Stimulated activated effector memory CD8-positive, alpha-beta T cell treated with anti-CD3 and anti-CD28 coated beads, Interleukin-12 subunit alpha, Interleukin-12 subunit beta, amount 100 ng/mL, for 72 hours (primary cell): ENCODE measurements at regions not wholly inside any gene's neighbourhood (a gene's known extent, or its start where the extent isn't known, plus 50 kb on each side); places are given as distances from the start of the nearest gene placed in this dataset.
"Not testable (repeated sequence)": the region's sequence is repeated elsewhere in the genome, so short reads cannot be mapped to it uniquely, and the experiment has no call there.

Source experiments
- ATAC-seq: fragments of 150-1000 bp; cut with Tn5 transposase; 2 replicates; pipeline ENCODE4 v1.10.0; 2021
- DNase-seq, 2 donors: peaks; one replicate each; pipeline ENCODE4 v3.0.0; 2021 to 2022; ENCODE audit warnings: low spot score in 2 of 2
- H3K27ac Mint-ChIP-seq: one replicate; pipeline ENCODE4 v1.8.0; 2022; ENCODE audit warnings: mild to moderate bottlenecking, mixed read lengths
- H3K36me3 Mint-ChIP-seq: one replicate; pipeline ENCODE4 v1.8.0; 2022; ENCODE audit warnings: mild to moderate bottlenecking, mixed read lengths
- H3K4me1 Mint-ChIP-seq: one replicate; pipeline ENCODE4 v1.8.0; 2022; ENCODE audit warnings: mixed read lengths
- H3K4me3 Mint-ChIP-seq: one replicate; pipeline ENCODE4 v1.8.0; 2022; ENCODE audit warnings: mild to moderate bottlenecking, mixed read lengths
- H3K9me3 Mint-ChIP-seq: one replicate; pipeline ENCODE4 v1.8.0; 2022; ENCODE audit warnings: mixed read lengths

- ATAC-seq (no peak), DNase-seq (no peak)
- H3K4me1 Mint-ChIP-seq, result peaks cover 23% of the 10 kb centered on the region
- no peaks in the 10 kb centered on the region for H3K36me3 Mint-ChIP-seq
- no peak overlapping the region for H3K27ac Mint-ChIP-seq
- H3K4me3 Mint-ChIP-seq, result no peak overlapping the region
- no peaks in the 10 kb centered on the region for H3K9me3 Mint-ChIP-seq
Observed at GRCh38 chr6:11462742-11463397, 74.7 kb upstream of the TMEM170B start.

GRCh38 chr6:11460837-11461661 lies 76.5 kb upstream of the TMEM170B start:
- ATAC-seq (peak; percentile 58), DNase-seq (no peak)
- H3K9me3 Mint-ChIP-seq, result no peaks in the 10 kb centered on the region
- no peak overlapping the region for H3K27ac Mint-ChIP-seq
- H3K4me1 Mint-ChIP-seq, result peaks cover 23% of the 10 kb centered on the region
- no peaks in the 10 kb centered on the region for H3K36me3 Mint-ChIP-seq
- no peak overlapping the region for H3K4me3 Mint-ChIP-seq

GRCh38 chr6:11460001-11460668 lies 77.4 kb upstream of the TMEM170B start:
- H3K27ac Mint-ChIP-seq, result peak overlapping the region; percentile 71
- no peaks in the 10 kb centered on the region for H3K9me3 Mint-ChIP-seq
- DNase-seq (no peak), ATAC-seq (peak; percentile 84)
- H3K4me1 Mint-ChIP-seq, result peaks cover 23% of the 10 kb centered on the region
- H3K4me3 Mint-ChIP-seq, result peak overlapping the region; percentile 36
- H3K36me3 Mint-ChIP-seq, result no peaks in the 10 kb centered on the region

GRCh38 chr6:11459079-11459610 lies 78.4 kb upstream of the TMEM170B start:
- Mint-ChIP-seq H3K4me1 (peaks cover 23% of the 10 kb centered on the region), H3K27ac (peak overlapping the region; percentile 71), H3K36me3 (no peaks in the 10 kb centered on the region), H3K9me3 (no peaks in the 10 kb centered on the region), H3K4me3 (peak overlapping the region; percentile 36)
- DNase-seq, result no peak
- ATAC-seq, result peak; percentile 92

DNA sequence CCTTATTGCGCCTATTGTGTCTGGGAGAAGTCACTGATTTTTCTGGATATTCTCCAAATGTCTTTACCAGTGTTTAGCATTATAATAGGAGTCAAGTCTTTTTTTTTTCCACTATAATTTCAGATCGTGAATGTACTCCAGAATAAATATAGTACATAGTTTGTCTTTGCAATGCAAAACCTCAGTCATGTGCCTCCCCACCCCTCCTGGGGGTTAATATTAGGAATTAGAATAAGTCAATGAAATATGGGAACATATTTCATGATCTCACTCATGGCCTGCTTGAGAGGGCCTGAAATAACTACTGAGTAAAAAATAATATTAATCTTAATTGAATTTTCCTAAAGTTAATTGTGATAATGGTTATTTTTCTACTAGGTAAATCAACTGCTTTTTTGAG lies 79.0 kb upstream of the TMEM170B start:
- ATAC-seq (no peak), DNase-seq (no peak)
- Mint-ChIP-seq H3K4me1 (peaks cover 23% of the 10 kb centered on the region), H3K27ac (no peak overlapping the region), H3K4me3 (no peak overlapping the region), H3K9me3 (no peaks in the 10 kb centered on the region), H3K36me3 (no peaks in the 10 kb centered on the region)

- ATAC-seq, H3K27ac Mint-ChIP-seq, H3K36me3 Mint-ChIP-seq, DNase-seq, H3K9me3 Mint-ChIP-seq, H3K4me3 Mint-ChIP-seq: not testable (repeated sequence)
- H3K4me1 Mint-ChIP-seq, result peaks cover 23% of the 10 kb centered on the region
Observed at GRCh38 chr6:11457422-11457821, 80.1 kb upstream of the TMEM170B start.

- not testable (repeated sequence) for H3K4me1 Mint-ChIP-seq, H3K4me3 Mint-ChIP-seq, H3K9me3 Mint-ChIP-seq, H3K36me3 Mint-ChIP-seq, DNase-seq, ATAC-seq, H3K27ac Mint-ChIP-seq
Observed at GRCh38 chr6:11452106-11452505, 85.4 kb upstream of the TMEM170B start.

GRCh38 chr6:11450037-11450436 lies 87.5 kb upstream of the TMEM170B start:
- Mint-ChIP-seq H3K36me3 (no peaks in the 10 kb centered on the region), H3K27ac (no peak overlapping the region), H3K4me3 (no peak overlapping the region), H3K9me3 (no peaks in the 10 kb centered on the region), H3K4me1 (no peaks in the 10 kb centered on the region)
- ATAC-seq (no peak), DNase-seq (no peak)

GRCh38 chr6:11449408-11449807 lies 88.1 kb upstream of the TMEM170B start:
- Mint-ChIP-seq H3K4me1 (no peaks in the 10 kb centered on the region), H3K27ac (no peak overlapping the region), H3K4me3 (no peak overlapping the region), H3K36me3 (no peaks in the 10 kb centered on the region), H3K9me3 (no peaks in the 10 kb centered on the region)
- DNase-seq, result no peak
- ATAC-seq, result no peak

DNA sequence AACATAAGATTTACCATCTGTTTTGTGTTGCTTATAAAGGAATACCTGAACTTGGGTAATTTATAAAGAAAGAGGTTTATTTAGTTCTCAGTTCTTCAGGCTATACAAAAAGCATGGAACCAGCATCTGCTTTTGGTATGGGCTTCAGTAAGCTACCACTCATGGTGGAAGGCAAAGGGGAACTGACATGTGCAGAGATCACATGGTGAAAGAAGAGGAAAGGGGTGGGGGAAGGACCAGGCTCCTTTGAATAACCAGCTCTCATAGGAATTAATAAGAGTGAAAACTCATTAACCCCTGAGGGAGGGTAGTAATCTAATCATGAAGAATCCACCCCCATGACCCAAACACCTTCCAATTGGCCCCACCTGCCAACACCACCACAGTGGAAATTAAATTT lies 89.5 kb upstream of the TMEM170B start:
- H3K27ac Mint-ChIP-seq, result no peak overlapping the region
- peaks cover 2% of the 10 kb centered on the region for H3K9me3 Mint-ChIP-seq
- H3K36me3 Mint-ChIP-seq, result no peaks in the 10 kb centered on the region
- ATAC-seq (no peak), DNase-seq (no peak)
- no peaks in the 10 kb centered on the region for H3K4me1 Mint-ChIP-seq
- H3K4me3 Mint-ChIP-seq, result no peak overlapping the region

DNA sequence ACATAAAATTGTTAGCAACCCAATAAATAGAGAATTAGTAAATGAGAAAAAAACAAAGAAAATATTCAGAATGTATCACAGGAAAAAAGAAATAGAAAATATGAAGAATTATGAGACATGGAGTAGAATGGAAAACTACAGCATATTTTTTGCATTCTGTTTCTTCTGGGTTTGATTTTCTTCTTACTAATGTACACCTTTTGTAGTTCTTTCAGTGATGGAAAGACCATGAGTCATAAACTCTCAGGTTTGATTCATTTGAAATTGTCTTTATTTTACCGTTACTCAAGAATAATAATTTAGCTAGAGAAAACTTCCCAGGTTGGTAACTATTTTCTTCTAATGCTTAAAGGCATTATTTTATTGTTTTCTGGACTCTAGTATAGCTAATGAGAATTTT lies 90.3 kb upstream of the TMEM170B start:
- no peaks in the 10 kb centered on the region for H3K4me1 Mint-ChIP-seq
- DNase-seq (no peak), ATAC-seq (no peak)
- H3K27ac Mint-ChIP-seq, result no peak overlapping the region
- peaks cover 3% of the 10 kb centered on the region for H3K9me3 Mint-ChIP-seq
- H3K4me3 Mint-ChIP-seq, result no peak overlapping the region
- H3K36me3 Mint-ChIP-seq, result no peaks in the 10 kb centered on the region

- Mint-ChIP-seq H3K4me1 (no peaks in the 10 kb centered on the region), H3K36me3 (no peaks in the 10 kb centered on the region)
Observed at GRCh38 chr6:11445146-11445545, 92.4 kb upstream of the TMEM170B start.

DNA sequence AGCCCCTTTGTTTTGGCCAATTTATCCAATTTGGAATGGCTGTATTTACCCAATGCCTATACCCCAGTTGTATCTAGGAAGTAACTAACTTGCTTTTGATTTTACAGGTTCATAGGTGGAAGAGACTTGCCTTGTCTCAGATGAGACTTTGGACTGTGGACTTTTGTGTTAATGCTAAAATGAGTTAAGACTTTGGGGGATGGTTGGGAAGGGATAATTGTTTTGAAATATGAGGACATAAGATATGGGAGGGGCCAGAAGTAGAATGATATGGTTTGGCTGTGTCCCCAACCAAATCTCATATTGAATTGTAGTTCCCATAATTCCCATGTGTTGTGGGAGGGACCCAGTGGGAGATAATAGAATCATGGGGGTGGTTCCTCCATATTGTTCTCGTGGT lies 94.4 kb upstream of the TMEM170B start:
- not testable (repeated sequence) for H3K4me3 Mint-ChIP-seq, DNase-seq, ATAC-seq, H3K36me3 Mint-ChIP-seq, H3K27ac Mint-ChIP-seq, H3K9me3 Mint-ChIP-seq
- H3K4me1 Mint-ChIP-seq, result peaks cover 14% of the 10 kb centered on the region

More at GRCh38 chr6:11445146-11445545, 92.4 kb upstream of the TMEM170B start:
- DNase-seq (no peak), ATAC-seq (no peak)
- Mint-ChIP-seq H3K4me3 (no peak overlapping the region), H3K27ac (no peak overlapping the region), H3K9me3 (peaks cover 3% of the 10 kb centered on the region)

GRCh38 chr6:11442495-11442894 lies 95.1 kb upstream of the TMEM170B start:
- no peaks in the 10 kb centered on the region for H3K36me3 Mint-ChIP-seq
- peaks cover 19% of the 10 kb centered on the region for H3K4me1 Mint-ChIP-seq
- no peak overlapping the region for H3K4me3 Mint-ChIP-seq
- H3K27ac Mint-ChIP-seq, result no peak overlapping the region
- H3K9me3 Mint-ChIP-seq, result peaks cover 3% of the 10 kb centered on the region
- DNase-seq (no peak), ATAC-seq (no peak)

DNA sequence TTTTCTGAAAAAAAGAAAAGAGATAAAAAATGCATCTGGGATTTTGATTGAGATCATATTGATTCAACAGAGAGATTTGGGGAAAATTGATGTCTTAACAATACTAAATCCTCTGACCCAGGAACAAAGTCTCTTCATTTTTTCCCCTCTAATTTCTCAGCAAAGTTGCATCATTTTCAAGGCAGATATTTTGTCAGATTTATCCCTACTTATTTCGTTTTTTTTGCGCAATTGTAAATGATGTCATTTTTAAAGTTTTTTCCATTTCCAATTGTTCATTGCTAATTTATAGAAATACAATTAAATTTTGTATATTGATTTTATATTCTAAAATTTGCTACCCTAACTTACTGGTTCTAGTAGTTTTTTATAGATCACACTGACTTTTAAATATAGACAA lies 97.7 kb upstream of the TMEM170B start:
- Mint-ChIP-seq H3K27ac (no peak overlapping the region), H3K4me3 (no peak overlapping the region), H3K4me1 (peaks cover 19% of the 10 kb centered on the region), H3K36me3 (no peaks in the 10 kb centered on the region), H3K9me3 (peaks cover 3% of the 10 kb centered on the region)
- ATAC-seq, result no peak
- DNase-seq, result no peak
